ENCODE measurements at regions not wholly inside any gene's neighbourhood (a gene's known extent, or its start where the extent isn't known, plus 50 kb on each side); places are given as distances from the start of the nearest gene placed in this dataset.
A peak's percentile ranks its signal among the peaks of the same experiment; 100 is the strongest.

GRCh38 chr6:149209871-149210775 lies 107.4 kb upstream of the TAB2 start:
- in situ Hi-C loops (cut with MboI; ENCODE audit: low pct_unique_long_range_greater_than_20kb, low sequenced_read_pairs) = no loop called here
- DNase-seq = no peak

- in situ Hi-C loops (cut with MboI; ENCODE audit: low pct_unique_long_range_greater_than_20kb, low sequenced_read_pairs) = no loop called here
Observed at GRCh38 chr6:149211046-149211571, 106.4 kb upstream of the TAB2 start.

DNA sequence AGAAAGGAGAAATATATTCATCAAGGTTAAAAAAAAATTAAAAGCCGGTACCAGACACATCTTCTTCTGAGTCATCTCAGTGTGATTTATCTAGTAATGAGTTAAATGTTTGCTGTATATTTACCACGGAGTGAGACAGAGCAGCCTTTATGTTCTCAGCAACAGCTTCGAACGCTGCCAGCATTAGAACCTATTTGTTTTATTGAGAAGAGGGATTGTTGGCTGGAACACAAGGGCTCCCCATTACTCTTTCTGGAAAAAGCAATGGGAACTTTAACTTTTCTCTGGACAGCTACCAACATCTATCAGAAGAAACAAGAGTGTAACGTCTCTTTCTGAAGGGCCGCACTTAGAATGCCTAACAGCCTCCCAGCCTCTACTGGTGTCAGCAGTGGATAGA lies 105.3 kb upstream of the TAB2 start:
- no peak for DNase-seq
- in situ Hi-C loops (cut with MboI; ENCODE audit: low pct_unique_long_range_greater_than_20kb, low sequenced_read_pairs) = no loop called here

More at GRCh38 chr6:149211046-149211571, 106.4 kb upstream of the TAB2 start:
- peak; percentile 78 for DNase-seq

DNA sequence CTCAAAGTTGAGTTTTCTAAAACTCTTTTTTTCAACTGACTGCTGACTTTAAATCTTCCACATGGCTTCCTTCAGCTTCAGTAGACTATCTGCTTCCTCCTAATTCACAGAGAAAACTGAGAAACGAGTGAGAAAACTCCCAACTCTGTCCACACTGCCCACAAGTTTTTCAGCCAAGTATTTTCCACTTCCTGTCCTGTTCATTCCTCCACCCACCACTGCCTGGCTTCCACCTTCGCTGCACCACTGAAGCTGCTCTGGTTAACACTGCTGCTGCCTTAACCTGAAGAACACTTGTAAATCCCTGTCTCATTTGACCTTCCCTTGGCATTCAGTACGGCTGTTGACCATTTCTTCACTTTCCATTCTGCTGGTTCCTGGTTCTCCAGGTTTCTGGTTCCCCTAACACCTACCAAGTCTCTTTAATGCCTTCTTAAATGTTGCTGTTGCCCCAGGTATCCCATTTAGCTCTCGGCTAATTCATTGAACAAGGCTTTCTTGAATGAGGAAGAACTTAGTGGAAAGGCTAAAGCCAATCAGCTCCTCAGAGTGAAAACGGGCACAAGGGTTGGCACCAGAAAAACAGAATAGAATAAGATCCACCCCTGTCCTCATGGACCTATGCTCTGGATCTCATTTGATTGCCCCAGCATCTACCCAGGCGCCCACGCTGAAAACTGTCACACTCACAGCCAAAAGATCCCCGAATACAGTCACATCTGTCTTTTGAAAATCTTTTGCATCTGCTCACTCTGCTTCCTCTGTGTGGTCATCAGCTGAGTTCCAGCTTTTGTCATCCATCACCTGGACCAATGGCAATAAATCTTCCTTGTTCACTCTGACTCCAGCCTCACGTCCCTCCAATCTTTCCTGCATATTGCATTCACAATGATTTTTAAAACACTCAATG lies 104.4 kb upstream of the TAB2 start:
- in situ Hi-C loops (cut with MboI; ENCODE audit: low pct_unique_long_range_greater_than_20kb, low sequenced_read_pairs) = no loop called here
- DNase-seq = peak; percentile 49

- in situ Hi-C loops (cut with MboI; ENCODE audit: low pct_unique_long_range_greater_than_20kb, low sequenced_read_pairs) = no loop called here
- no peak for DNase-seq
Observed at GRCh38 chr6:149213829-149214228, 103.7 kb upstream of the TAB2 start.

GRCh38 chr6:149216459-149216858 lies 101.1 kb upstream of the TAB2 start:
- in situ Hi-C loops (cut with MboI; ENCODE audit: low pct_unique_long_range_greater_than_20kb, low sequenced_read_pairs) = no loop called here
- no peak for DNase-seq

DNA sequence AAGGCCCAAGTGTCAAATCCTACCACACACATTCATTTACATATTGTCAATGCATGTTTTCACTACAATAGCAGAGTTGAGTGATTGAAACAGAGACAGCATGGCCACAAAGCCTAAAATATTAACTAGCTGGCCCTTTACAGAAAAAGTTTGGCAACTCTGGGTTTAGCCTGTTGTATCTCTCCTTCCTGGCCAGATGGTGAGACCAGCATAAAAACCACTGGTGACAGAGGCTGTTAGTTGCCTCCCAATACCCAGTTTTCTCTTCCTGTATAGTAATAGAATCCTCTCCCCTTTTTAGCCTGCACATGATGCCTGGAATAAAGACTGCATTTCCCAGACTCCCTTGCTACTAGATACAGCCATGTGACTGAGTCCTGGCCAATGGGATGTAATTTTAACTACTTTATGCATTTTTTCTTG lies 100.0 kb upstream of the TAB2 start:
- DNase-seq = peak; percentile 8
- in situ Hi-C loops (cut with MboI; ENCODE audit: low pct_unique_long_range_greater_than_20kb, low sequenced_read_pairs) = no loop called here

DNA sequence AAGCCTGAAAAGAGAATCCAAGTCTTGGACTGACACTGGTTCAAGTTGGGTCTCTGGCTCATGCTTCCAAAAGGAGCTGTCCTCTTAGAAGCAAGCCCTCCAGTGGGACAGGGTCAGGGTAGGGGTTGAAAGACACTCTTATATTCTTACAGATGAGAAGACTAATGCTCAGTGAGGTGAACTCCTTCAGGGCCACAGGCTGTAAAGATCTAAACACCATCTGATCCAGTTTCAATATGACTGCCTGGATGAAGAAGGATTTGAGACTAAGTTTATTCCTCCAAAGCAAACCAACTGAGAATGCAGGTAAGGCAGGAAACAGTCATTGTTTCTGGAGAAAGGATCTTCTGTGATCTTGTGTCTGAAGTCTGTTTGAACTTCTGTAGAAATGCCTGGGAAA lies 99.0 kb upstream of the TAB2 start:
- in situ Hi-C loops (cut with MboI; ENCODE audit: low pct_unique_long_range_greater_than_20kb, low sequenced_read_pairs) = no loop called here
- no peak for DNase-seq

DNA sequence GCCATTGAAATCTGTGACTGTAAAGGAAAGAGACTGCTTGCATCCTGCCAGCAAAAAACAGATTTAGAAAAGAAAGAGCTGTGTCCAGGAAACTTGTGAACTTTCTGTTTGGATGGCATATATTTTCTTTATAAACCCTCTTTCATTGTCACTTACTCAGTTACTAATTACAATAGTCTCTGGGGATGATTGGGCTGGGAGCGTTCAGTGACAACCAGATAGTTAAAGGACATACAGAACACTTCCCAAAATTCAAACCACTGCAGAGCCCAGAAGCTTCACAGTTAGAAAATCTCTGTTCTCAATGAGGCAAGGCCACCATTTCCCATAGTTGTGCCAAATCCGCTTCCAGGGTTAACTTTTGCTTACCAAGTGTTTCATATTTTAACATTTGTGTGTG lies 98.6 kb upstream of the TAB2 start:
- in situ Hi-C loops (cut with MboI; ENCODE audit: low pct_unique_long_range_greater_than_20kb, low sequenced_read_pairs) = no loop called here

DNA sequence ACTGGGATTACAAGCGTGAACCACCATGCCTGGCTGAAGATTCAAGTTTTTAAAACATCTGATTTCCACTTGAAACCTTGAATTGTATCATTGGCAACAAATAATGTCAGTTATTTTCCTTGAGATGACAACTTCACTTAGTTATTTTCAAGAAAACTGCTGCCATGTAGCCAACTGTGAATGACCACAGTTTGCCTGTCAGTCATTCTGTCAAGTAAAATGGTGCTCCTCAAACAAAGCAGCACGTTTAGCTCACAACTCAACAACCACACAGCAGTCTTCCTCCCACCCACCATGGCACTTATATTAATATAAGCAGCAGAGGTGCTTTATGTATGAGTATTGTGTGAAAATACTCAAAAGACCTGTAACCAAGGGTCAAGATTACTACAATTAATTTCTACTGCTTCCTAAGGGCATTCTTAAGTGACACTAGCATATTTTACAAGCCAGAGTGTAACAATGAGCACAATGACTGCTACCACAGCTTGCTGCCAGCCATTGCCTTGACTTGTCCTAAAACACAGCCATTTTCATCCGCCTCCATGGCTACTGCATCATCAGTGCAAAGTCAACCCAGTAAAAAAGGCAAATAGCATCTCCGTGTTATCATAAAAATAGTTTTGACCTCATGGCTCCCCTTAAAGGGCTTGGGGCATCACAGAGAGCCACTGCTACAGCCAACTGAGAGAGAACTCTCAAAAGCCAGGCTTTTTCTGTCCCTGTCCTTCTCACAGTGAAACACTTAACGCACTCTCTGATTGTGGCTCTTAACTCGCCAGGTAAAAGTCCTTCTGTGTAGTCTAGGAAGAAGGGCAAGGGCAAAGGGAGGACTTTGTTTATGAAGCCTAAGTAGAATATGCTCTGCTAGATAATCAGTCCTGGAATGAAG lies 96.4 kb upstream of the TAB2 start:
- DNase-seq = no peak
- in situ Hi-C loops (cut with MboI; ENCODE audit: low pct_unique_long_range_greater_than_20kb, low sequenced_read_pairs) = no loop called here

More for the DNA sequence above, 98.6 kb upstream of the TAB2 start:
- DNase-seq = no peak

GRCh38 chr6:149221774-149222070 lies 95.8 kb upstream of the TAB2 start:
- no peak for DNase-seq
- in situ Hi-C loops (cut with MboI; ENCODE audit: low pct_unique_long_range_greater_than_20kb, low sequenced_read_pairs) = no loop called here

DNA sequence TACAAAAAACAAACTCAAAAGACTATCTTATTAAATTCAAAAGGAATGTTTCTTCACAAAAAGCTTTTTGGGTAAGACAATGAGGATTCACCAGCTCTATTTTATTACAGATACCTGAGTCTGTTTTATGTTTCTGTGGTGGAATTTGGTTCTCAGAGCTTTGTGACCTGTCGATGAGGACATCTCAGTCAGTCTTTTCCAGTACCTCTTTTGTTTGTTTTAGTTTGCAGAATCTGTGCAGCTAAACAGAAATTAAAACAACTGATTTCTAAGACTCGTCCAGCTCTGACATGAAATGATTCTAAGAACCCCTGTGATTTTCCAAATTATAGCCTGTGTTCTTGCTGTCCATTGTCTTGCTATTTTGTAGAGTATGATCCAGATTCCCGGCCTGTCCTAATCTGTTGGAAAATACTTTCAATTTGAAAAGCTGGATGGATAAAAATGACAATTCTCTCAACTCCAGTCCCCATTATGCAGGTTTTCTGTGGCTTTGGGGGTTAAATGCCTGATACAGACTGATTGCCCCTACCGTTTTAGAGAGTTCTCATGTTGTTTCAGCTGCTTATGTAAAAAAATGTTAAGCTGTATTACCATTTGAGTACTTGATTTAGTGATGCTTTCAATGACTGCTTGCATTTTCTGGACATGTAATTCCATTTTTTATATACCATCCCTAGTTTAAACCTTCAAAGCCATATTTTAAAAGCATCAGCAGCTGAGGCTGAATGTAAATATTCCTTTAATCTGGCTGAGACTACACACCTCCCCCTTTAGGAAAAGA lies 94.2 kb upstream of the TAB2 start:
- in situ Hi-C loops (cut with MboI; ENCODE audit: low pct_unique_long_range_greater_than_20kb, low sequenced_read_pairs) = no loop called here
- DNase-seq = no peak

DNA sequence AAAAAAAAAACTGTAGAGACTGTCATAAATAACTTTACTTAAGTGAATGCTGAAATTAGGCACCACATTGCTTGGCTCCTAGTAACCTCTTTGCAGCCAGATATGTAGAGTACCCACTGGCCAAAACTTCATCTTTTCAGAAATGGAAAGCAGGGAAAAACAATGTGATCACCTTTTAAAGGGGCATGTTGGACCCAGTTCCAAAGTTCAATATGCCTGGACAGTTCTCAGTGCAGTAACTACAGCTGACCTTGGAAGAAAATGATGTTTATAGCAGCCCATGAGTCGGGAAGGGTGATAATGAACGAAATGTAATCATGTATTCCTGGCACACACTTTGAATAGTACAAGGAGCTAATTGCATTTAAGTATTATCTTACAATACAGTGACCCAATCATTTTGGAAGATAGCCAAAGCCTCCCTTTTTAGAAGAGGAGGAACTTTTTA lies 93.6 kb upstream of the TAB2 start:
- no peak for DNase-seq
- in situ Hi-C loops (cut with MboI; ENCODE audit: low pct_unique_long_range_greater_than_20kb, low sequenced_read_pairs) = no loop called here

GRCh38 chr6:149224399-149224798 lies 93.1 kb upstream of the TAB2 start:
- DNase-seq = no peak
- in situ Hi-C loops (cut with MboI; ENCODE audit: low pct_unique_long_range_greater_than_20kb, low sequenced_read_pairs) = no loop called here

DNA sequence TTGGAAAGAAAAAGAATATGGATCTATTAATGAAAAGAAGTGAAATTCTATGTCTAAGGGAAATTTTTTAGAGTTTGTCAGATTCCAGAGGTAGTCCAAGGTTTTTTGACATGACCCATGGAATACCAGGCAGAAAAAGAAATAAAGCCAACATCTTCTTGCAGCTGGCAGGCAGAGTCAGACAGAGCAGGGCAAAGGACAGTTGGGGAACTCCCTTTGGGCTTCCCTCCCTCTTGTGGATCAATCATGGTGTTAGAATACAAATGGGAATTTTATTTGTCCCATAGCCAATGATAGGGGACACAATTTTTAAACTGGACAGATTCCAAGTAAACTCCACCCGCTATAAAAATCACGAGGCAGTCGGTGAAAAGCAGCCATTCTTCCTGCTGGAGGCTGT lies 92.1 kb upstream of the TAB2 start:
- no peak for DNase-seq
- in situ Hi-C loops (cut with MboI; ENCODE audit: low pct_unique_long_range_greater_than_20kb, low sequenced_read_pairs) = no loop called here

DNA sequence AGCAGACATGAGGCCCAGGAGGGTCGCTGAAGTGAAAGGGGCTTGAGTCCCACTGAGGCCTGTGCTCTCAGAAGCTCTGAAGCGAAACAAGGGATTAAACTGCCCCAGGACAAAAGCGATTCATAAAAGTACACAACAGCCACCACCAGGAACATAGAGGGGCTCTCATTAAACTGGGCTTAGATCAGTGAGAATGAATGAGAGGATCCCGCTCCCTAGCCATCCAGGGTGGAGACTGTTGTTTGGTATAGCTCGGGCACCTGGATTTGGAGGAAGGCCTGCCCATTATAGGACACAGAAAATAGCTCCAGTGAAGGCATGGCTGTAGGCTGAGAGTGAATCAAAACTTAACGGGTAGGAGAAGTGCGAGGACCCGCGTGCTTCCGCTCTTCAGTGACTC lies 91.6 kb upstream of the TAB2 start:
- in situ Hi-C loops (cut with MboI; ENCODE audit: low pct_unique_long_range_greater_than_20kb, low sequenced_read_pairs) = no loop called here
- no peak for DNase-seq

DNA sequence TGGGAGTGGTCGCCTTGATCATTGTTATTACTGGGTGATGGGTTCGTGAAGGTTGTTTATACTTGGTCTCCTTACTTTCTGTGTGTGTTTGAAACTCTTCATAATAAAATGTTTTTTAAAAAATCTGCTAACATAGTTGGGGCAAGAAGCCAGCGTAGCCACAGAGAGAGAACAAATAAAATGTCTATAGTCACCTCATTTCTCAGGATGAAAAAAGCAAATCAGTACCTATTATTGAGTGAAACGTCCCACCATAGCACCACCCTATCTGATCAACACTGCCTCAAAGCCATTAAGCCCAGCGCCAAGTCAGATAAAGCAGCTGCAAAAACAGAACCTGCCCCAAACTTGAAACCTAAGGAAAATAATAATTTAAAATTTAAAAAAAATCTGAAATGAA lies 89.7 kb upstream of the TAB2 start:
- no peak for DNase-seq
- in situ Hi-C loops (cut with MboI; ENCODE audit: low pct_unique_long_range_greater_than_20kb, low sequenced_read_pairs) = no loop called here

- in situ Hi-C loops (cut with MboI; ENCODE audit: low pct_unique_long_range_greater_than_20kb, low sequenced_read_pairs) = no loop called here
- no peak for DNase-seq
Observed at GRCh38 chr6:149228311-149228955, 89.1 kb upstream of the TAB2 start.

Data from KBM-7 (cell line).